Activated T-cell treated with anti-CD3 and anti-CD28 coated beads, Interleukin-2, amount 50 U/mL, for 1 hour (primary cell): ENCODE measurements at regions not wholly inside any gene's neighbourhood (a gene's known extent, or its start where the extent isn't known, plus 50 kb on each side); places are given as distances from the start of the nearest gene placed in this dataset.
"Not testable (repeated sequence)": the region's sequence is repeated elsewhere in the genome, so short reads cannot be mapped to it uniquely, and the experiment has no call there.

Experiments used
- DNase-seq: peaks from one replicate; pipeline ENCODE4 v3.0.0-alpha.2; 2020

DNA sequence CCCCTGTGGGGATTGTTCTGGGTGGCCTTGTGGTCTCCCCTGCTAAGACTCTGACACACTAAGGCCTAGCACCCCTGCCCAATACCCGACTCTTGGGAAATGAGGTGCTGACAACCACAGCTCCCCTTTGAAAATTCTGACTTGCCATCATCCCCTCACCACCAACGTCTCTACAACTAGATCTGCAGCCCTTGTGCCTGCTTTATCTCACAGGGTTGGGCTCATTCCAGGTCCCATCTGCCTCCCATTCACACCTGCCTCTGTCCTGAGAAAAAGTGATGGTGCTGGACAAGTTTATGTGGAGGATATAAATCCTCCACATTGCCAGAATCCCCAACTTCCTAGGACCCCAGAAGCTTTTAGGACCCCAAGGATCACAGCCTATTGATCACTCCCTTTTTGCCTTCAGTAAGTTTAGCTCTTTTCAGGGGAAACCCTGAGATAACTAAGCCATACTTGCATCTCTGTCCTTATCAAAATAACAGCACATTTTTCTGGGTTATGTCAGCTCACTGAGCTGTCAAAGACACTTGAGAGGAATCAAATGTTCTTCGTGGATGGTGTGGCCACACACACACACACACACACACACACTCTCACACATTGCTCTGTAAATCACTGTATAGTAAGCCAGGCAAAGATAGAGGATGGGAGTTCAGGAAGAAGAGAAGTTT lies 136.8 kb upstream of the CES5A start:
- DNase-seq: no peak

DNA sequence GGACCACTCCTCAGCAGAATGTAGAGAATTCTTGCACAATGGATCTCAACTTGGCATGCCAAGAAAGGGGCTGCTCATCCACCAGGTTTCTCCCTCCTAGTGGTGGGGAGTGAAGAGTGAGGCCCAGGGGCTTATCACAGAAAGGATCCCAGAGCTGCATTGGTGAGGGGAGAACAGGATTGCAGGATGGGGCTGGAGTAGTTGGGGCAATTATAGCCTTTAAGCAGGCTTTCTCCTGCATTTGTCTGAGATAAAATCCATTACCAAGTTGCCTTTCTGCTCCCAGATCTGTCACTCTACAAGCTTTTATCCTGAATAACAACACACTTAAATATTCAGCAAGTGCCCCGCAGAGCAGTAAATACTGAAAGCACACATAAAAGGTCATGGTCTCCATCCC lies 130.8 kb upstream of the CES5A start:
- DNase-seq: no peak

DNA sequence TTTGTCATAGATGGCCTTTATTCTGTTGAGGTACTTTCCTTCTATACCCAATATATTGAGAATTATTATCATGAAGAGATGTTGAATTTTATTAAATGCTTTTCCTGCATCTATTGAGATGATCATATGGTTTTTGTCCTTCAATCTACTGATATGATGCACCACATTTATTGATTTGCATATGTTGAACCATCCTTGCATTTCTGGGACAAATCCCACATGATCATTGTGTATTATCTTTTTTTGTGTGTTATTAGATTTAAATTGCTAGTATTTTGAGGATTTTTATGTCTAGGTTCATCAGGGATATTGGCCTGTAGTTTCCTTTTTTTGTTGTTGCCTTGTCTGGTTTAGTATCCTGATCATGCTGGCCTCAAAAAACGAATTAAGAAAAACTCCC lies 124.5 kb upstream of the CES5A start:
- DNase-seq: no peak

DNA sequence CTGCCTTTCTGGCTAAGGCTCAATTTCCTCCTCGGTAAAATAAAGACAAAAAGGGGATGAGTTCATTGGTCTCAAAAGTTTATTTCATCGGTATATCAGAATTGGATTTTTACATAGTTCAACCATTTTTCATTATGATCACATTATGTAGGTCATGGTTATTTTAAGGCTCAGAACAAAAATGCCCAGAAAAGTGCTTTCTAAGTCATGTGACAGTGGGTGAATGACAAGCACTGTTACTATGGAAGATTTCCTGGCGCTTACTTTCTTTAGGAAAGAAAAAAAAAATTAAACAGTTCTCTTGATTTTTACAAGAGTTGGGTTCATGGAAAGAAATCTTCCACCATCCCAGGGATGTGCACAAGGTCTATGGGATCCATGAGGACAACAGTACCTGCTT lies 117.9 kb upstream of the CES5A start:
- DNase-seq: no peak

DNA sequence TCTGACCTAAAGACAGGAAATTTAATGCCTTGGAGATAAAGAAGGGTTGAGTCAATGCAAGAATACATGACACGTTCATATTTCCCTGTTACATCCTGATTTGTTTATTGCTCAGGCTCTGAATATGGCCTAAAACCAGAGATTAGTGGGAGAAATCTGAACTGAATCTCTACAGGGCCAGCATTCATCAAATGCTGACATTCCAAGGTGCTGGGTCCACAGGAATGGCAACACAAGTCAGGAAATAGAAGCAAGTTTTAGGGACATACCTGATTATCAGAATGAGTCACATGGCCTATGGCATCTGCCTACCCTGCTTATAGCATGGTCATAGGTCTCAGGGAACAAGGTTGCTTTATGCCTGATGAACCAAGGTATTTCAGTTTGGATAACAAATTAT lies 117.4 kb upstream of the CES5A start:
- no peak for DNase-seq

DNA sequence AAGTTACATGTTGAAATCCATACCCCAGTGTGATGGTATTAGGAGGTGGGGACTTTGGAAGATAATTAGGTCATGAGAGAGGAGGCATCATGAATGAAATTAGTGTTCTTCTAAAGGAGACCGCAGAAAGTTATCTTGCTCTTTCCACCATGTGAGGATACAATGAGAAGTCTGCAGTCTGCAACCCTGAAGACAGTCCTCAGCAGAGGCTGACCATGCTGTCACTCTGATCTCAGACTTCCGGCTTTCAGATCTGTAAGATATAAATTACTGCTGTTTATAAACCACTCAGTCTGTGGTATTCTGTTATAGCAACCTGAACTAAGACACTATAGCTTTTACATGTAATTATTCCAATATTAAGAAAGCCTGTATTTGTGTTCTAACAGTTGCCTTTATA lies 116.7 kb upstream of the CES5A start:
- no peak for DNase-seq

DNA sequence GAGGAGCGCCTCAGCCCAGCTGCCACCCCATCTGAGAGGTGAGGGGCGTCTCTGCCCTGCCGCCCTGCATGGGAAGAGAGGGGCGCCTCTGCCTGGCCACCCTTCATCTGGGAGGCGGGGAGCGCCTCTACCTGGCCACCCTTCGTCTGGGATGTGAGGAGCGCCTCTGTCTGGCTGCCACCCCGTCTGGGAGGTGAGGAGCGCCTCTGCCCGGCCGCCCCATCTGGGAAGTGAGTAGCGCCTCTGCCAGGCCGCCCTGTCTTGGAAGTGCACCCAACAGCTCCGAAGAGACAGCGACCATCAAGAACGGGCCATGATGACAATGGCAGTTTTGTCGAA lies 114.4 kb upstream of the CES5A start:
- DNase-seq: no peak

DNA sequence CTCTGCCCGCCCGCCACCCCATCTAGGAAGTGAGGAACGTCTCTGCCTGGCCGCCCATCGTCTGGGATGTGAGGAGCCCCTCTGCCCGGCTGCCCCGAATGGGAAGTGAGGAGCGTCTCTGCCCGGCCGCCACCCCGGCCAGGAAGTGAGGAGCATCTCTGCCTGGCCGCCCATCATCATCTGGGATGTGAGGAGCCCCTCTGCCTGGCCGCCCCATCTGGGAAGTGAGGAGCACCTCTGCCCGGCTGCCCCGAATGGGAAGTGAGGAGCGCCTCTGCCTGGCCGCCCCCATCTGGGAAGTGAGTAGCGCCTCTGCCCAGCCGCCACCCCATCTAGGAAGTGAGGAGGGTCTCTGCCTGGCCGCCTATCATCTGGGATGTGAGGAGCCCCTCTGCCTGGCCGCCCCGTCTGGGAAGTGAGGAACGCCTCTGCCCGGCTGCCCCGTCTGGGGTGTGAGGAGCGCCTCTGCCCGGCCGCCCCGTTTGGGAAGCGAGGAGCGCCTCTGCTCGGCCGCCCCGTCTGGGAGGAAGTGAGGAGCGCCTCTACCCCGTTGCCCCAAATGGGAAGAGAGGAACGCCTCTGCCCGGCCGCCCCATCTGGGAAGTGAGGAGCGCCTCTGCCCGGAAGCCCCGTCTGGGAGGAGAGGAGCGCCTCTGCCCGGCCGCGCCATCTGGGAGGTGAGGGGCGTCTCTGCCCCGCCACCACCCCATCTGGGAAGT lies 113.8 kb upstream of the CES5A start:
- not testable (repeated sequence) for DNase-seq

DNA sequence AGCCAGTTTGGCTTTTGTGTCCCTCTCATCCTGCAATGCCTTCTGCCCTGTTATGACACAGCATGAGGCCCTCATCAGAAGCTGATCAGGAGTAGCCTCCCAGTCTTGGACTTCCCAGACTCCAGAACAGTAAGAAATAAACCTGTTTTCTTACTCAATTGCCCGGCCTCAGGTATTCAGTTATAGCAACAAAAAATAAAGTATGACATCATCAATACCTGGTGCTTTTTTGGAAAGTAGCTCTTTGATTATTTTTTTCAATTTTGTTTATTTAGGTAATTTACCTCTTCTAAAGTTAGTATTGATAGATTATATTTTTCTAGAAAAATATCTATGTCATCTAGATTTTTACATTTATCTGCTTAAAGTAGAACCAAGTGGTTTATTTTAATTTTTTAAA lies 112.8 kb upstream of the CES5A start:
- no peak for DNase-seq

DNA sequence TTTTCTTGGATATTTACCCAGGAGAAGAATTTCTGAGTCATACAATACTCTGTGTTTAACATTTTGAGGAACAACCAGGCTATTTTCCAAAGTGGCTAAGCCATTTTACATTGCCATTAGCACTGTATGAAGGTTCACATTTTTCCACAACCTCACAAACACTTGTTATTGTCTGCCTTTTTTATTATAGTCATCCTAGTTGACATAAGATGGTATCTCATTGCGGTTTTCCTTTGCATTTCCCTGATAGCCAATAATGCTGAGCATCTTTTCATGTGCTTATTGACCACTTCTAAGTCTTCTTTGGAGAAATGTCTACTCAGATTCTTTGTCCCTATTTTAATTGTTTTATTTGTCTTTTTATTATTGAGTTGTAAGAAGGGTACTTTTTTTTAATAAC lies 107.4 kb upstream of the CES5A start:
- no peak for DNase-seq

DNA sequence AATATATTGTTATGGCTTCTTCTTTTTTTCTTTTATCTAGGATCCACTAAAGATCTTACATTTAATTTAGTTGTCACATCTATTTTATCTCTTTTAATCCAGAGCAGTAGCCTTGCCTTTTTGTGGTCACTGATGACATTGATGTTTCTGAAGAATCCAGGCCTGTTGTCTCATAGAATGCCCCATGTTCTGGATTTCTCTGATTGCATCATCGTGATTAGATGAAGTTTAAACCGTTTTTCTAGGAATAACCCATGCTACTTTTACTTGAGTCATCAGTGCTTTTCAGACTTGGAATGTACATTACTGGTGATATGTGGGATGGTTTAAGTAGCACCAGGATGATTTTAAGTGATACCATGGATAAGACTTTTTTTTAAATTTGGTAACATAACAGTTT lies 106.4 kb upstream of the CES5A start:
- DNase-seq: no peak

DNA sequence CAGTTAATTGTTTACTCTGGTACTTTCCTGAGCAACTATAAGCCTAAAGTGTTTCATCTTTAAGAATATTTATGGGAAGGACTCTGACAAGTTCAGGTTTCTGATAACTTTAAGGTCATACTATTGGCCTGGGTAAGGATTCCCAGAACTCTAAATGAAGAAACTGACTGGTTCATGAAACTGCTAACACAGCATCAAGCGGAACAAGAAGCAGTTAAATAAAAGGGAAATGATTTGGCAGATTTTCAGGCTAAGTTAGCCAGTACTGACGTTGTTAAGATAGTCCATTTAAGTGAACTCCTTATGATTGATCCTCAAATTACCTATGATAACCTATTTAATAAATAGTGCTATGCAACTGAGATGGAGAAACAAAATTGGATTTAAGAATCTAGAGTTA lies 101.6 kb upstream of the CES5A start:
- no peak for DNase-seq

DNA sequence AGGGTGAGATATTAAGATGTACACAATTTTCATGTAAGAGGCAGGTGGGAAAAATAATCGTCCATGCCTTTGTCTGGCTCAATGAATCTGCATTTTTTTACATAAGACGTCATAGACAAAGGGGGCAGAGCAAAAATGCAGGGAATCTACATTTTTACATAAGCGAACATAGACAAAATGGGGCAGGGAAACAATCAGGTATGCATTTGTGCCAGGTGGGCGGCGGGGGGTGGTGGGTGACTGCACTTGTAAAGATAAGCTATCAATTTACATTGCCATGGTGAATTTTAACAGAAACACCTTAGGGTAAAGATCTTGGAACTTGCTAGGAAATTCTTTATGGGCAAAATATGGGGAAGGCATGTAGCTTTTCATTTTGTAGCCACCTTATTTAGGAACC lies 96.3 kb upstream of the CES5A start:
- no peak for DNase-seq

DNA sequence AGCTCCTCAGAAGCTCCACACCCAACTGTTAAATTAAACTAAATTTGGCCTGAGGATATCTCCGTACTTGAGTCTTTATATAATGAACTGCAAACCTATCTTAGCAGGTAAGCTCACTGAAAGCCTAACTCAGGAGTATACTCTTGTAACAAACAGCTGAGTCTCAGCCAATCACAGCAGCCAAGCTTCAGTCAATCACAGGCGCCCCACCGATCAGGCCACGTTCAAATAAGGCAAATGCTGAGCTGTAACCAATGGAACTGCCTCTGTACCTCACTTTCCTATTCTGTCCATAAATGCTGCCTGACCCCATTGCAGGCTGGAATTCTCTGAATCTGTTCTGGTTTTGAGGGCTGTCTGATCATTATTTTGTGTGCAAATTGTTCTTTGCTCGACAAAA lies 93.0 kb upstream of the CES5A start:
- no peak for DNase-seq

DNA sequence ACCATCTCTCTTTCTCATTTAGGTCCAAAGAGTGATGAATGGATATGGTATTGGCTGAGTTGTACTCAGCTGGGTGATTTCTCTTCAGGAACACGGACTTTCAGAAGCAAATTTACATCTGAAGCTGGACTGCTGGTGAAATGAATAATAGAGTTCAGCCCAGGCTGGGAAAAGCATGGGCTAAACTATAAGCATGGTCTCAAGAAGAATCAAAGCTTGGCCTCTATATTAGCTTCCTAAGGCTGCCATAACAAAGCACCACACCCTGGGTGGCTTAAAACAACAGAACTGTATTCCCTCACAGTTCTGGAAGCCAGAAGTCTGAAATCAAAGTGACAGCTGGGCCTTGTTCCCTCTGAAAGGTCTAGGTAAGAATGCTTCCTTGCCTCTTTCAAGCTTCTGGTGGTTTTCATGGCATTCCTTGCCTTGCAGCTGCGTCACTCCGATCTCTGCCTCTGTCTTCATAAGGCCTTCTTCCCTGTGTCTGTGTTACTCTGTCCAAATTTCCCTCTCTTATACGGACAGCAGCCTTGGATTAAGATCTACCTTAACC lies 89.8 kb upstream of the CES5A start:
- no peak for DNase-seq

DNA sequence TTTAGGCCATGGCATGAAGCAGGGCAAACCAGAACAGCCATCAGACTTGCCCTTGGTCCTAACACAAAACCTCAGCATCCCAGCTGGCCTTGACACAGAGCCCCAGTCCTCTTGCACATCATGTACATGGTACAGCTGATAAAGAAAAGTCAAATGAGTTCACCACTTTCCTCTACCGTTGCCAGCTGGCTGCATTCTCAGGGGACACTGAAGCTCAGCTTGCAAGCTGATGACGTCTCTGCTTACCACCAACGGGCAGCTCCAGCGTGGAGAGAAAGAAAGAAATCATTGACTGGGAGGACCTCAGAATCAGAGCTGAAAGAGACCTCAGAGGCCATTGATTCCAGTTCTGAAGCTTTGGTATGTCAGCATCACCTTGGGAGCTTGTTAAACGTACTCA lies 80.7 kb upstream of the CES5A start:
- DNase-seq: no peak

DNA sequence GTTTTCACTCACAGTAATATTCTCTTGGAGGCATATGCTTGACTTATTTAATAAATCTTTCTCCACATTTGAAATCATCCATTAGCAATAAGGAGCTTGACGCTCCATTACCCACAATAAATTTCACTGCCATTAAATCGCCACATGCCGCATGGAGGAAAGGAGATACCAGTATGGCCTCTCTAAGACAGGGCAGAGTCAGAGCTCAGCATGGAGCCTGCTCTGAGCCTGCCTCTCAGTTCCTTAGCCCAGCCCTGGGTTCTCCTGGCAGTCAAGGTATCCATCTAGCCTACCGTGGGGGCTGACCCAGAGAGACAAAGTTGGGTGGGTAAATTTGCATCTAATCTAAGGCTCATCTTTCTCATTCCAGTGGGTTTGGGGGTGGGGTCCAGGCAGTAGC lies 80.3 kb upstream of the CES5A start:
- no peak for DNase-seq

DNA sequence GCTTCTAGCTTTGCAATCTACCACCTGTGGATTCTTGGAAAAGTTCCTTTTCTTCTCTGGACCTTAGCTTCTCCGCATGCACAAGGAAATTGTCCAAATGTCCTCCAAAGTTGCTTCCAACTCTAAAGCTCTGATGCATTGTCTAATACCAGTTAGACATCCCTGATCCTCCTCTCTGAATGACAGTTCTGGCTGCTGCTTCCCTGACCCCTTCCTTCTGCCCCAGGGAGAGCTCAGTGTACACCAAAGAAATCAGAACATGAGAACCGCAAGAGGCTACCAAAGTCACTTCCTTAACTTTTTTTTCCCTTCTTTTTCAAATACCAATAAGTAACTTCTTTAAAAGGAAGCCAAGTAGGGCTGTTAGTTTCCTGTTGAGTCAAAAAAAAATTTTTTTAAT lies 79.7 kb upstream of the CES5A start:
- no peak for DNase-seq

DNA sequence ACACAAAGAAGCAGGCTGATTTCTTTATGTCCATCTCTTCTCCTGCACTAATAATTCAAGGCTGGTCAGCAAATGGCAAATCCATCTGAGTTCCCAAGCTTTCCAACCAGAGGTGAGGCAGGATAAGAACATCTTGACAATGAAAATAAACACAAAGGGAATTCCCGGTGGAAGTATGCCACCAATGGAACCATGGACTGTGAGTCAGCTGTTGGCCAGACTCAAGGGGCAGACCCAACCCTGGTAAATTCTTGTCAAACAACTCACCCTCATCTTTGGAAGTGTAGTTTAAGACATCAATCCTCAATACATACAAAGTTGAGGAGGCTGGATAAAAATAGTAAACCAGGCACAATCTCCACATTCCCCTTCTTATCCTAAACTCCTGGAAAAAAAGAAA lies 74.3 kb upstream of the CES5A start:
- no peak for DNase-seq

DNA sequence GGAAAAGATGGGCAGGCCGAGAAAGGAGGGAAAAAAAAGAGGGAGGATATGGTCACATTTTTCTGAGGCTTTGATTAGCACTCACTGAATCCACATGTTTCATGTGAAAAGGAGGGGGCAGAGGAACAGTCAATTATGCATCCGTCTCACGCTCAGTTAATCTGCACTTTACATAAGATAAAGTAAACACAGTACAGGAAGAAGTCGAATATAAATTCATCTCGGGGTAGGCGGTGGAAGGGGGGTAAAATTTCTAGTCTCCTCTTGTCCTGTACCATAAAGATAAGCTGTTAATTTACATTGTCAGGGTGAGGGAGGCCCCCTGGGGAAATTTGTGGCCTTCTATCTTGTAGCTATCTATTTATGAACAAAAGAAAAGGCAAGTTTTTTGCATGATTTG lies 73.1 kb upstream of the CES5A start:
- DNase-seq: no peak

DNA sequence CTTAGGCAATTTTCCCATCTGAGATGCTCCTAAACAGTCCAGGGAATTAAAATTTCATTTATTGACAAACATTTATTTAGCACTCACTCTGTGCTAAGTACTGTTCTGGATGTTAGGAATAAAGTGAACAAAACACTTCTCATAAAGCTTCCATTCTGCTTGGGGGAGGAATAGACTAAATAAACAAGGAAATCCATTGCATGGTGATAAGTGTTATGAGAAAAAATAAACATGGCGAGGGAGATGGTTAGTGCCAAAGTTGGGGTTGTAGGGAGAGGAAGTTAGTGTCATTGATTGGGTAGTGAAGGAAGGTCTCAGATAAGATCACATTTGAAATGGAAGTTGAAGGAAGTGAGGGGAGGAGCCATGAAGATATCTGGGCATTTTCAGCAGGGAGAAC lies 72.2 kb upstream of the CES5A start:
- no peak for DNase-seq

DNA sequence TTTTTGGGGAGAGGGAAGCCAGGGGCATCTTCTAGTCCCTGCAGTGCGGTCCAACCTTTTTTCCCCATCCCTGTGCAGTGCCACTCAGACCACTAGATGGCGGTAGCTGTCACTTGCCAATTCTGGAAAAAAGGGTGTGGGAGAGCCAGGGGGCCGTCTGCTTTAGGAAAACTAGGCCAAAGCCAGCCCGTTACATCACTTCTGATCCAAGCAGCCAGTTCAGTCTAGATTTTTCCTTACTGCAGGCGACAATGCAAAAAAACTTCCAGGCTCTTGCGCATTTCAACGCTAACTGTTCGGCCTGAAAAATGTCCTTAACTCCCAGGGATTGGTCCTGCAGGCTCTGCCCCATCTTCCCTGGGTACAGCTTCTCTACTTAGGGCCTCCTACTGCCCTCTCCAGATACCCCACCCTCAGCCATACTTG lies 69.2 kb upstream of the CES5A start:
- peak; percentile 50 for DNase-seq

DNA sequence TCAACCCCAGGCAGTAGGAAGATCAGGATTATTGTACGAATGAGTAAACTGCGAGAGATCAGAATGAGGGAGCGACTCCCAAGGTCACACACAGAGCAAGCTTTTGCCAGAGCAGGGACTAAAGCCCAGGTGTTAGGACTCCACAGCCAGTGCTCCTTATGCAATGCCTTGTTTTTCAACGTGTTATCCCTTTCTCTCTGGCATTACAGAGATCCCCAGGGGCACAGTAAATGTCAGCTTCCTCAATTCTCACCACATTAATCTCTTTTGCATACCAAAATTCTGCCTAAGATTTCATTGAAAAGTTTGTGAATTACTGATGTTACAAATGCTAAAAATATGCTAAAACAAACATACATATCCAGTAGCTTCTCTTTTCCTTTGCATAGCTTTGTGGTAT lies 68.1 kb upstream of the CES5A start:
- no peak for DNase-seq

DNA sequence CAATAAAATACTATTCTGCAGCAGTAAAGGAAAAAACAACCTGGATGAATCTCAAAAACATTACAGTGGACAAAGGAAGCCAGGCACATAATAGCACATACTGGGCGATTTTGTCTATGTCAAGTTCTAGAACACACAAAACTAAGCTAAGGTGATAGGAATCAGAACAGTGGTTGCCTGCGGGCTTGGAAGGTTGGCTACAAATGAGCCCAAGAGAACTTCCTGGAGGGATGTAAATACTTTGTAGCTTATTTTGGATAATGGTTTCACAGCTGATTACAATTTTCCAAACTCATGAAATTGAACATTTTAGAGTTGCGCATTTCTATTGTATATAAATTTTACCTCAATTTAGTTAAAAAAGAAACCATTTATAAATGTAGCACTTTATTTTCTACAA lies 67.6 kb upstream of the CES5A start:
- no peak for DNase-seq

DNA sequence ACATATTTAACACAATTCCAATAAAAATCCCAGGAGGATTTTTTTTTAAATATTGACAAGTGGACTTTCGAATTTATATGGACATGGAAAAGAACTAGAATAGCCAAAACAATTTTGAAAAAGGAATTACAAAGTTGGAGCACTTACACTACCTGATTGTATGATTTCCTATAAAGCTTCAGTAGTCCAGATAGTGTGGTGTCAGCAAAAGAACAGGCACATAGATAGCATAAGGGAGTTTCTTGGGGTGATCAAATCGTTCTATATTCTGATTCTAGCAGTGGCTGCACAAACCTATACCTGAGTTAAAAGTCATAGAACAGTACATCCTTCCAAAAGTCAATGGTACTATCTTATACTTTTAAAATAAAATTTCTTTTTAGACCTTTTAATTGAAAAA lies 66.4 kb upstream of the CES5A start:
- no peak for DNase-seq
